HCEC 1CT (cell line): ENCODE measurements at regions not wholly inside any gene's neighbourhood (a gene's known extent, or its start where the extent isn't known, plus 50 kb on each side); places are given as distances from the start of the nearest gene placed in this dataset.

Experiments used
- DNase-seq: peaks from one replicate; pipeline ENCODE4 v3.0.0-alpha.2; 2017

DNA sequence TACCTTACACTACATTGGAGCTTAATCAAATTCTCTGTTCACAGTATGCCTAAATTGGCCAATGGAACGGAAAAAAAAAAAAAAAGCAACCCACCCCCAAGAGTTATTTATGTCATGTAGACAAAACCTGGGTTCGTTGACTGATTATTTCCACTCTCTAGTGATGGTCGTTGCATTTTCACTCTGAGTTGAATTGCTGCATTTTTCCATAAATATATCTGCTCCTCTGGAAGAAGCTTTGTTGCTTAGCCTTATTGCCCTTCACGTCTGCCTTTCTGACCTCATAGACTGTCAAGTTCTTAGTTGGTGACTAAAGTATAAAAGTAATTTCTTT, 90.2 kb upstream of the RUNX1 start:
- no peak for DNase-seq

DNA sequence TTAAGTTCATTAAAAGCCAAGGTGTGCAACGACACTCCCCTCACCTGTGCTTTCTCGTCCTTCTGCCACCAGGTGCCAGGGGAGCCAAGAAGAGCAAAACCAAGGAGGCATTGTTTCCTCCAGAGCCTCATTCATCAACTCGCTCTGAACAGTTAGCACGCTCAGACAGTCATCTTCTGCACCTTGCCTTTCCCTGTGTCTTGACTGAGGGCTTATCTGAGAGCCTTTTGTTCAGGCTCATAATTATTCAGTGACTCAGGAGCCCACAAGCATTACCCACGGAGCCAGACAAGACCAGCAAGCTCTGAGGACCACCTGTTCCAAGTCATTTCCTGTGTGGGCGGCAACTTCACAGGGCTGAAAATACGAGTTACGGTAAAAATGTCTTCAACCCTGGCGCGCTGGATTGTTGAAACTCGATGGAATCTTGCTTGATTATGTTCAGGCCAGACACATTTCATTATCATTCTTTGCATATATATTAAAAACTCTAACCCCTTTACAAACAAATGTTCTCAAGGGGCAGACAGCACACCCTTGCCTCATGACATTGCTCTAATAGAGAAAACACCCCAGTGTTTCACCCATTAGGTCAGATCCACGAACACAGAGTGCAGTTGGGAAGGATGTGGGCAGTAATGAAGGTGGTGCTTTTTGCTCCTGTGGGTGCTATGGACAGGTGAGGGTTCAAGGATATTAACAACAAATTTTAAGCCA, 89.7 kb upstream of the RUNX1 start:
- peak; percentile 4 for DNase-seq

DNA sequence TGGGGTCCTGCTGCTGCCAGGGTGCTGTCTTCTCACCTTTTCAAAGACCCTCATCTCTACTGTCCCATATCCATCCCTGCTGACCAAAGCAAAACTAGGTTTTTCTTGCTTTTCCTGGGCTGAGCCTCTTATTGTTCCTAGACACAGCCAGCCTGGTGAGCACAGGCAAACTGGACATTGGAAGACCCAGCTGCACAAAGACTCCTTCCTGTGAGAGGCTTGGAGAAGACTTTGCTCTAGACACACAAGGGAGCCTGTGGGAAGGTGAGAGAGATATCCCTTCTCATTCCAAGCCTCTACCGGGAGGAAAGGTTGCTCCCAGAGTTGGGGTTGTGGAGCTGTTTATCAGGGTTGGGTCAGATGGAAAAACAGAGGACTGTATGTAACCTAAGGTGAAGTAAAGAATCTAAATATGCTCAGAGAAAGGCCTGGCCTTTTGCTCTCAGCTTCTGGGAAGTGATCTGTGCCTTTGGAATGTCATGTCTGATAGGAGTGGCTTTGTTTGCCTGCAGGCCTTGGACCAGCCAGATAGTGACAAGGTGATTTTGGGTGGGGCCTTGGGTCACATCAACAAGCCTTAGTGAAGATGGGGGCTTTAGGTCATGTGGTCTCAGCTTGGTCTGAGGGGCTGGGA, 87.6 kb upstream of the RUNX1 start:
- peak; percentile 64 for DNase-seq

DNA sequence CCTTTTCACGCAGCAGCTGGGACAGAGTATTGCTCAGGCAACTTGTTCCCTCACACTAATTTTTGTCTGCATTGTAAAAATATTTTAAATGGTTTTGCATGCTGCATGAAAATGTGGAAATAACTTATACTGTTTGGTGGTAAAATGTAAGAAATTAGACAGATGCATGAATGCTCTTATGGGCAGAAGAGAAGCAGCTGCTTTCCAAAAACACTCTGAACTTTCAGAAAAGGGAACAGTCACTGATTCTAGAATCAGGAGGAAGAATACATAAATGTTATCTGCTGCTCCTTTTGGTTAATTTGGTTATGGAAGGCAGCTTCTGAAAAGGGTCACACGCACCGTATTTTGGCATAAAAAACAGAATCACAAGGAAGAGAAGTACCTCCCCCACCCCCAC, 87.0 kb upstream of the RUNX1 start:
- no peak for DNase-seq

DNA sequence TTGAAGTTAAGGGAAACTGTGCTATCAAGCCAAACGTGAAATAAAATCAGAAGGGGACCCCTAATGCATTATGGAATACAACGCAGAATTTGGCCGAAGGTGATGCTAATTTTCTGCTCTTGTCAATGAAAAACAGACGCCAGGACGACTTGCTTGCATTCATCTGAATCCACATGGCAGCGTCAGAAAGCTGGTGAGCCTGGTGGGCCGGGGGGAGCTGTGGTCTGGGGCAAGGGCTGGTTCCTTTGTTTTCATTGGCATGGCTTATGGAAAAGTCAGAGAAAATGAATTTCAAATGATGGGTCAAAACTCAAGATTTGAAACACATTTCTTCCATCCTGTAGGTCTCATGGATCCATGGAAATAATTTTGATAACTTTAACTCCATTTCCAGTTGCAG, 86.4 kb upstream of the RUNX1 start:
- DNase-seq: no peak

DNA sequence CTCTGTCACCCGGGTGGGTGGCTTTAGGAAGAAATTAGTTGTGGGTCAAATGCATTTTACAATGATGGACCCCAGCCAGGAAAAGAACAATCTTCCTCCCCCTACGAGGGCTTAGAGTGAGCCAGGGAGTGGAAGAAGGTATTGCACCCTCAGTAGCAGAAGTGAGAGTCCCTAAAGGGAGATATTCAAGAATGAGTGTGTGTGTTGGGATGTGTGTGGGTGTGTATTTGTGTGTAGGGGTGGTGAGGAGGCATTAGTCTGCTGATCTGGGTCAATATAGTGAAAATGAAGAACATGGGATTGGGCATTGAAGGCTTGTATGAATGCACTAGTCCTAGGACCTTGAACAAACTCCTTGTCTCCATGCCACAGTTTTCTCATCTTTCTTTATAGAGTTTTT, 85.2 kb upstream of the RUNX1 start:
- no peak for DNase-seq

DNA sequence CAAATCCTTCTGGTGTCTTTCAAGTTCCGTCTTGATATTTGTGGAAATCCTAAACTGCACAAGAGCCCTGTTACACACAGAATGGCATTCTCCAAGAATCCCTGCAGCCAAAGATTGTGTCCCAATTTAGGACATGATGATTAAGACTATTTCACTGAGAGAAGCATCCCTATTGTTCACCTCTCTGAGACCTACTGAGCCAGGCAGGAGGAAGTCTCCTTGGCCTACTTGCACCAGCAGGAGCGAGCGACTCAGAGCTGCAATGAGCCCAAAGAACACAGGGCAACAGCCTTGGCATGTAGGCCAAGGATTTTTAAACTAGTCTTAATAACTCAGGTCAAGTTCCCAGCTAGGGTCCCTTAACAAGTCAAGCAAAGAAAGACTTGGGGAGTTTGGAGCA, 79.4 kb upstream of the RUNX1 start:
- DNase-seq: no peak

DNA sequence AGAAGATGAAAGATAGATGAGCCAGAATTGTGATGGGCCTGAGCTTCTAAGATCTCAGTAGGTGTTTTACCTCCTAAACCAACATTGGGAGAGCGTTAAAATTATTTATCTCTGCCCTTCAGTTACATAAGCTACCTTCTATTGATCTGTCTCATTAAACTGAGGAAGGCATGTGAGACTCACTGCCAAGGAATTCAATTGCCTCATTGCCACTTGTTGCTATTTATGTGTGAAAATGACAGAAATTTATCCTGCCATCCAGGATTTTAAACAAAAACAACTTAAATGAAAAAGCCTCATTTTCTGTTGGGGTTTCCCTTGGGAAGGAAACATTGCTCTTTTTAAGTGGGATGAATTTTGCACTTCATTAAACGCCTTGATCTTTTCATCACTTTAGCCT, 78.7 kb upstream of the RUNX1 start:
- peak; percentile 23 for DNase-seq

DNA sequence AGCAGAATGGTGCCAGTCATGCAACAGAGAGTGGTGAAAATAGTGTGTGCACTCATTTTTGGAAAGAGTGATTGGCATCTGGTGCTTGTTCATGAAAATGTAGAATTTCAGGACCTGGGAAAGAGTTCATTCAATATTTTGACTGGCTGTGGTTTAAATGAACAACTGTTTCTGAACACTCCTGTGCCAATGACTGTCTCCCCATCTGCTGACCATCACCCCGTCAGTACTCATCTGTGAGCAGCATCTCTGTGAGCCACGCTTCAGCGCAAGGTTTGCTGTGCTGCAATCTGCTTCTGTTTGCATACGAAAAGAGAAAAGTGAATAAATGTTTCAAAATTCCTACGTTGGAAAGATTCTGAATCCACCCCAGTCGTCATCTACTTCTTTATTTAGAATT, 77.9 kb upstream of the RUNX1 start:
- DNase-seq: no peak

DNA sequence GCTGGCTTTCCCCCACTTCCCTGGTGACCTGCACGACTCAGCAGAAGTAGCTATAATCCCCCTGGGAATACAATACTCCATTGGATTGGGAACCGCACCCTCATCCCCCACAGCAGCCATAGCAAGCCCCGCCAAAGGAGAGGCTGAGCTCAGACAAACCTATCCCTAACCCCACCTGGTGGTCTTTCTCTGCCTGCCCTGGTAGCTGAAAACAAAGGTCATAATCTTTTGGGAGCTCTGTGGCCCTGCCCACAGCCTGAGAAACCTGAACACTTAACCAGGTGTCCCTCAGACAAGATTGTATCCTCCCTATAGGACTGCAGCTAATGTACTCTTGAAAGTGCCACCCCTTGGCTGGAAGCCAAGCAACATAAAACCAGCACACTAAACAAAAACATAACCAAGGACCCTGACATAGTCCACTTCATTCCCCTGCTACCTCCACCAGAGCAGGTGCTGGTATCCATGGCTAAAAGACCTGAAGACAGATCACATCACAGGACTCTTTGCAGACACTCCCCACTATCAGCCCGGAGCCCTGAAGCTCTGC, 71.6 kb upstream of the RUNX1 start:
- DNase-seq: no peak

DNA sequence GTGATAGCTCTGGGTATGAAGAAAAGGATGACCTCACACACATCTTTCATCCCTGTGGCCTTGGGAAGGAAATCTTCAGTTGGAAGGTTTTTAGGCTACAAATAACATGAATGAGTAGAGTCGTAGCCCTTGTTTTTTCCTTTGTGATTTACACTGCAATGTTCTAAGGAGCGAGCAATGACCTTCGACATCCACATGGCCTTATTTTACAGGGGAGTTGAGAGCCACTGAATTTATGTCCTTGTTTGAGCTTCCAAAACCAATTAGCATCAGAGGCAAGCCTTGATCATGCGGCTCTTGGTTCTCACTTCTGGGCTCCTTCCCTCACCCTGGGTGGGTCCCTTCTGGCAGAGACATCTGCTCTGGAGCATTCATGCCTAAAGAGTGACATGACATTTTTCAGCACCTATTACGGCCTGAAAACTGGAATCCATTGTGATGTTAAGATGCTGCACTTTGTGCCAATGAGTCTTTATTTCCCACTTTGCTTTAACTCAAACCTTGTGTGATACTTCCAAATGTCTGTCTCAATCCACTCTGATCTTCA, 70.5 kb upstream of the RUNX1 start:
- no peak for DNase-seq

DNA sequence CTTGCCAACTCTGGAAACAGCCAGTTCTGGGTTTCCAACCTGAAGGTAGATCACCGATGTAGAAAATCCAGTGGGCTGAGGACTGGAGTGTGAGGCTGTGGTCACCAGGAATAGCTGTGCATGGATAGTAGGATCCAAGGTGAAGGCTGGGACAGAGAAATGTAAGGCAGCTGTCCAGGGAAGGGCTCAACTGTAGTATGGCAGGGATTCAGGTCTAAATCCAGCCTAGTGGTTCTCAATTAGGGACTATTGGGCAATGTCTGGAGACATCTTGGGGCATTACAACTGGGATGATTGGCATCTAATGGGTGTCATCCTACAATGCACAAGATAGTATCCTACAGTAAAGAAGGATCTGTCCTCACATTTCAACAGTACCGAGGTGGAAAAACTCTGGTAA, 67.7 kb upstream of the RUNX1 start:
- no peak for DNase-seq

DNA sequence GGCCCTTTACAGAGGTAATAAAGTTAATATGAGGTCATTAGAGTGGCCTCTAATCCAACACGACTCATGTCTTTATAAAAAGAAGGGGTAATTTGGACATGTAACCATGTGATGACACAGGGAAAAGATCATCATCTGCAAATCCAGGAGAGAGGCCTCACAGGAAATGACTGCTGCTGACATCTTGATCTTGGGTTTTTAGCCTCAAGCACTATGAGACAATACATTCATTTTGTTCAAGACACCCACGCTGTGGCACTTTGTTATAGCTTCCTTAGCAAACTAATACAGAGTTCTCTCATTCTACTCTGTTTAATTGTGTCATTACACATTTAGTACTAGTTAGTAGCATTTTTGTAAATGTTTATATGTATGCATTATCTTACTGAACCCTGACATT, 64.0 kb upstream of the RUNX1 start:
- peak; percentile 47 for DNase-seq

DNA sequence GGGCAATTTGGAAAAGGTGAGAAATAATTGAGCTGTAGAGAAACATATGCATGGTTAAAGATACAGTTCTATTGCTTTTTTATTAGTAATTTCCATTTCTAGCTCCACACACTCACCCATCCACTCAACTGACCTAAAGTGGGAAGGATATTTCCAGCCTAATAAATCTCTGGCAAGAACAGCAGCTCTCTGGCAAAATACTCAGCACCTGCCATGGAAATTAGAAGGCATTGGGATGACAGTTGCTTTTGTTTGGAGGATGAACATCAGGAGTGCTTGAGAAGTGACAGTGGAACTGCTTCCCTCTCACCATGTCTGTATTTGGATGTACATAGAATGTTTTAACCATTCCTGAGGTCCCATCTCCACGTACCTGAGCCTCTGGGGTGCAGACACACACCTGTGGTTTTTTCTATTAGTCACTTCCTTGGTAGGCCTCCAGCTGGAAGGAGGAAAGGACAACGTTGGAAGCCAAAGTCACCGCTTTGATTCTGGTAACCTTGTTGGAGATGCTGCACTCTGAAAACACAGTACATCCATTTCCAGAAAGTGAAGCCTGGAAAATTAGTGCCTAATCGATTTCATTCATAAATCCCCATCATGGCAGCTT, 62.3 kb upstream of the RUNX1 start:
- no peak for DNase-seq

DNA sequence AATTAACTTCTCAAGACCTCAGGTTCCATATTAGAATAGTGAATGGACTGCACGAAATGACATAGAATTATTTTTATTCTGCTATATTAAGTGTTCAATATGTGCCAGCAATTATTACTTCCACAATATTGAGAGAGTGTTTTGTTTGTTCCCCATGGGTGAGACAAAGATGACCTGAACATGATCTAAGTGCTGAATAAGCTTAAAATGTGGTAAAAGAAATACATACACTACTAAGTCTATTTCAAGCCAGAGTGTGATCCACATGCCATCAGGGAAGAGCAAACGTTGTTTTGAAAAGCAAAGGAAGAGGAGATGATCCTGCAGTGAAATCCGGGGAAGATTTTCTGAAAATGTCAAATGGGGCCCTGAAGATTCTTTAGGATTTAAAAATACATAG, 59.8 kb upstream of the RUNX1 start:
- no peak for DNase-seq

DNA sequence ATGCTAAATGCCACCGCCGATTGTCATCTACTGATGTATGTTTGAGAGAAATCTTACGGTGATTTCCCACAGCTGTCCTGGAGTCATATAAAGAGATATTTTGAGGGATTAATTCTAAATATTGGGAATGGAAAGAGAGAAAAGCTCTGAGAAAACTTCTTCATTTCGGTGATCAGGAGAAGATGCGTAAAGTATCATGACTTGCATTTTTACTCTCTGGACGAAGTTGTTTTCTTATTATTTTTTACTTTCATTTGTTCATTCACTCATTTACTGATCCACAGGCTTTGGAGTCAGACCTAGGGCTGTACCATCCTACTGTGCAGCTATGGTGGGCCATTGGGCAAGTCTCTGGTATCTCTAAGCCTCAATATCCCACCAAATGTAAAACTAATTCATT, 58.4 kb upstream of the RUNX1 start:
- DNase-seq: no peak

DNA sequence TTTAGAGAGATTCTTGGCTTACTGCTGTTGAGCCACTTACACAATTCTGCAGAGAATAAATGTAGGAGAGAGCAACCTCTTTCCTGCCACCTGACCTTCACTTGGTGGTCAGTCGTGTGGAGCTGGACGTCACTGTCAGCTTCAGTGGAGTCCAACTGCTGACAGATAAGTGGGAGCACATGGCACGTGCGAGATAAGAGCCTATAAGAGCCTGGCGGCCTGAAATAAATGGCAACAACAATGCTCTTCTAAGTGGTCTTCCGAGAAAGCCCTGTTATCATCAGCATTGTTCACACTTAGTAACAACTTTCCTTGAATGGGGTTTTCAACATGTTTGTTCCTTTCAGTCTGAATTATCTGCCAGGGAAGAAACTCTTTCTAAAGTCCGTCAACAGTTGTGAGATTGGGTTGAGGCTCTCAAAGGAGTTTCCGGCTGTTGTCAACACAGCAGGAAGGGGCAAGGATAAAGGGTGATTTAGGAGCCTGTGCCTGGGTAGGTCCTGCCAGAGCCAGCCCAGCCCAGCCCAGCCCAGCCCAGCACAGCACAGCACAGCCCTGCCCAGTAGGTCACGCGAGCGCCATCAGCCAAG, 57.2 kb upstream of the RUNX1 start:
- DNase-seq: no peak

DNA sequence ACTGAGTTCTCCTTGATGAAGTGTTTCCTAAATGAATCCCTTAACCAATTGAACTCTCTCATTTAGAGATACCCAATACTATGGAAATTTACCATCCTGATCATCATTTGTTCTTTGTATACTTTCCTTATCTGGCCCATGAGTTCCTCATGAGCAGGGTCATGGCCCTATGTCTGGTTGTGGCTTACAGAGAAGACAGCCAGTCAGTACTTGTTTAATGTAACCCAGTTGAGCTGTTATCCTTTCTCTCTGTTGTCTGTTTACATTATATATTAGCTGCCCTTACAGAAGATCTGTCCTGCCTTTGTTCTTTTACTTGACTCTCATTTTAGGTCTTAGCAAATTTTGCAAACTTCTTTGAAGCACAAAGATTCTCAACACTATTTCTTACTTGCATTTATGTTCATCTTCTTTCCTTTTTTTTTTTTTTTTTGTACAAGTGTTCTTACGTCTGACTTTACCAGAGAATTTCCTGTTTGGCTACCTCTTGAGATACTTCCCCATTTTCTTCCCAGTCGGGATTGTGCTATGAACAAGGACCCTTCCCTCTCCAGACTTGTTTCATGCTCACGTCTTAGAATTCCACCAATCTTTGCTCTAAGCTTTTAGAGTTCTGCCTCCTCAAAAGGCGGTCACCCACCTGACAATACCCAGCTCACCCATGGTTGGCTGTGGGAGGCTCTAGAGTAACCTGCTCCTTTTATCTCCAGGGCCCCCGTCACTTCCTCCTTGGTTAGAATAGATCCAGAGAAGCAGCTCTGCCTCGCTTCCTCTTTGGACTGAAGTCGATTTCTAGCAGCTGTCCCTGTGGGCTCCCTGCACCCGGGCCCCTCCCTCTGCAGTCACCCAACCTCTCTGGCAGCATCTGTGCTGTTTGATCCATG, 53.6 kb upstream of the RUNX1 start:
- no peak for DNase-seq

DNA sequence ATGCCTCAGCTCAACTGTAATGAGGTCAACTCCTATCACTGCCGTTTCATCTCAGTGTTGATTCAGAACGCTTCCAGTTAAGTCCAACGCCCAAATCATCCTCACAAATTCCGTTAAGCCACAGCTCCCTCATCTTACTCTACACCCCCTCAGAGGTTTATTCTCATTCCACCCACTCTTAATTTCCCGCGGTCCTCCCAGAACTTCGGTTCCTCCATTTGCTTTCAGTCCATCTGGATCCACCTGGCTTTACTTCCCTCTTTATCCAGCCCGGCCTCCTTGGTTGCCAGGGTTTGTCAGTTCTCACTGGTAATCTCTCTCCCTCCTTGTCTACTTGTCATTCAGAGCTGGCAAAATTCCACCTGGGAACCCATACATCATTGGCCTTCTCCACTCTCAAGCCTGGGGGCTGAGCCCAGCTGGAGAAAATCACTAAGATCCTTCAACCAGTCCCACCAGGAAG, 51.3 kb upstream of the RUNX1 start:
- DNase-seq: no peak

DNA sequence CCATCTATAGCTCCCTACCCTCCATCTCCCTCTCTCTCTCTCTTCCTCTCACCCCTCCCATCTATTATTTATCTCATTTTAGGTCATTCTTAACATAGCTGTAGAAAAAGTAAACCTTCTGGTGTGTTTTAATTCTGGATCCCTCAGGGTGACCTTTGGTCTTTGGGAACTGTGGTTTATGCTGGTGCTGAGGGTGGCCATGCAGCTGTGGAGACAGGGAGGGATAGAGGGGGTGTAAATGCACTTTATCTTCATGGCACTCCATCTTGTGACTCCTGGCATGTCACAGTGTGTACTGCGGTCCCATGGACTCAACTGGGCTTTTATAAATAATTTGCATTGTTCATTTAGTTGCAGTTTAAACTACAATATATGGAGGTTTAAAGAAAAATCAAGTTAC, 50.2 kb upstream of the RUNX1 start:
- DNase-seq: no peak
